Upper lobe of left lung (tissue), 4 donors: ENCODE measurements at regions not wholly inside any gene's neighbourhood (a gene's known extent, or its start where the extent isn't known, plus 50 kb on each side); places are given as distances from the start of the nearest gene placed in this dataset.

Experiments used
- EP300 ChIP-seq, 4 donors: sonication (generic); formaldehyde crosslinking; IDR thresholded peaks; one replicate each; pipeline ENCODE4 v1.5.1; 2017; ENCODE audit warnings: antibody characterized with exemption in 4 of 4, control low read depth in 2 of 4
- POLR2A ChIP-seq, 4 donors: fragments of 450-650 bp; IDR thresholded peaks; one replicate each; pipeline ENCODE4 v1.5.1; 2016 to 2017; ENCODE audit warnings: antibody characterized with exemption in 4 of 4, mild to moderate bottlenecking in 2 of 4

DNA sequence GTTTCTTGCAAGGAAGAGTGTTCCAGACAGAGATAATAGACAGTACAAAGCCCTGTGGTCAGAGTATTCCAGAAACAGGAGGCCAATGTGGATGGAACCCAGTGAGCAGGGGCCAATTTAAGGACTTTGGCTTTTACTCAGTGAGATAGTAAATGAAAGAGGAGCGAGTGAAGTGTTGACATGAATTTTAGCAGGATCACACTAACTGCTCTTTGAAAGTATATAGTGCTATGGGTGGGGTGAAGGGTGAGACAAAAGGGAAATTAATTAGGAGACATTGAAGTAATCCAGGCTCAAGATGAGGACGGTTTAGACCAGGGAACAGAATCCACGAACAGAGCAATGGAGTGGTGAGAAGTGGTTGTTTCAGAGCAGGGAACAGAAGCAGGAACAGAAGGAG lies 62.2 kb upstream of the TES start:
- TF ChIP-seq POLR2A (IDR thresholded peaks at IDR 0.05) (no peak), EP300 (IDR thresholded peaks at IDR 0.05) (no peak)
